ENCODE measurements at regions not wholly inside any gene's neighbourhood (a gene's known extent, or its start where the extent isn't known, plus 50 kb on each side); places are given as distances from the start of the nearest gene placed in this dataset.
"Not testable (repeated sequence)": the region's sequence is repeated elsewhere in the genome, so short reads cannot be mapped to it uniquely, and the experiment has no call there.

GRCh38 chr13:65783383-65783782, 1446.8 kb downstream of the PCDH9 start:
- Mint-ChIP-seq H3K27me3 (ENCODE audit: low read depth, poor library complexity) (no peaks in the 10 kb centered on the region), H3K9me3 (no peaks in the 10 kb centered on the region), H3K27ac (no peak overlapping the region), H3K4me3 (no peak overlapping the region), H3K4me1 (no peaks in the 10 kb centered on the region), H3K36me3 (ENCODE audit: low read depth) (no peaks in the 10 kb centered on the region)
- no peak for DNase-seq
- no peak for TF ChIP-seq CTCF (IDR thresholded peaks at IDR 0.05)

GRCh38 chr13:65771704-65772313, 1458.3 kb downstream of the PCDH9 start:
- H3K4me3 Mint-ChIP-seq; DNase-seq; H3K4me1 Mint-ChIP-seq; H3K27me3 Mint-ChIP-seq (ENCODE audit: low read depth, poor library complexity); H3K27ac Mint-ChIP-seq; H3K36me3 Mint-ChIP-seq (ENCODE audit: low read depth): not testable (repeated sequence)
- peaks cover 28% of the 10 kb centered on the region for H3K9me3 Mint-ChIP-seq

- Mint-ChIP-seq H3K36me3 (ENCODE audit: low read depth) (no peaks in the 10 kb centered on the region), H3K9me3 (peaks cover 28% of the 10 kb centered on the region), H3K4me1 (no peaks in the 10 kb centered on the region), H3K4me3 (no peak overlapping the region), H3K27me3 (ENCODE audit: low read depth, poor library complexity) (peaks cover 3% of the 10 kb centered on the region), H3K27ac (no peak overlapping the region)
- TF ChIP-seq CTCF (IDR thresholded peaks at IDR 0.05) = no peak
- DNase-seq = no peak
Observed at GRCh38 chr13:65768545-65768944, 1461.6 kb downstream of the PCDH9 start.

GRCh38 chr13:65763811-65764210, 1466.3 kb downstream of the PCDH9 start:
- H3K36me3 Mint-ChIP-seq (ENCODE audit: low read depth) = peaks cover 7% of the 10 kb centered on the region
- DNase-seq = no peak
- no peak overlapping the region for H3K4me3 Mint-ChIP-seq
- no peak overlapping the region for H3K27ac Mint-ChIP-seq
- H3K27me3 Mint-ChIP-seq (ENCODE audit: low read depth, poor library complexity) = peaks cover 3% of the 10 kb centered on the region
- no peak for TF ChIP-seq CTCF (IDR thresholded peaks at IDR 0.05)
- peaks cover 15% of the 10 kb centered on the region for H3K9me3 Mint-ChIP-seq
- peaks cover 9% of the 10 kb centered on the region for H3K4me1 Mint-ChIP-seq

- no peak for DNase-seq
- Mint-ChIP-seq H3K9me3 (peaks cover 30% of the 10 kb centered on the region), H3K27me3 (ENCODE audit: low read depth, poor library complexity) (peaks cover 3% of the 10 kb centered on the region), H3K36me3 (ENCODE audit: low read depth) (peaks cover 10% of the 10 kb centered on the region), H3K4me1 (peaks cover 9% of the 10 kb centered on the region), H3K27ac (no peak overlapping the region), H3K4me3 (no peak overlapping the region)
- no peak for TF ChIP-seq CTCF (IDR thresholded peaks at IDR 0.05)
Observed at GRCh38 chr13:65762012-65762411, 1468.1 kb downstream of the PCDH9 start.

- Mint-ChIP-seq H3K4me1 (no peaks in the 10 kb centered on the region), H3K9me3 (peaks cover 49% of the 10 kb centered on the region), H3K27me3 (ENCODE audit: low read depth, poor library complexity) (no peaks in the 10 kb centered on the region), H3K27ac (no peak overlapping the region), H3K4me3 (no peak overlapping the region), H3K36me3 (ENCODE audit: low read depth) (peaks cover 14% of the 10 kb centered on the region)
- DNase-seq = no peak
- no peak for TF ChIP-seq CTCF (IDR thresholded peaks at IDR 0.05)
Observed at GRCh38 chr13:65756071-65756671, 1474.0 kb downstream of the PCDH9 start.
